SU-DHL-6 (cell line): ENCODE measurements at regions not wholly inside any gene's neighbourhood (a gene's known extent, or its start where the extent isn't known, plus 50 kb on each side); places are given as distances from the start of the nearest gene placed in this dataset.

Experiments
- H2AFZ ChIP-seq: fragments of 200-600 bp; sonication (generic); 2 replicates; pipeline ENCODE4 v1.6.1; 2014; ENCODE audit warnings: low read depth, mild to moderate bottlenecking, moderate library complexity, mixed read lengths, antibody characterized with exemption, low read length; ENCODE audit not compliant: severe bottlenecking
- H3F3A ChIP-seq: fragments of 200-600 bp; shearing (Covaris generic); 2 replicates; pipeline ENCODE4 v1.6.0; 2016; ENCODE audit warnings: antibody characterized with exemption, mild to moderate bottlenecking; ENCODE audit not compliant: insufficient read depth
- H3K27ac ChIP-seq: fragments of 200-600 bp; sonication (generic); 2 replicates; pipeline ENCODE4 v1.5.1; 2016; ENCODE audit warnings: low read depth, mild to moderate bottlenecking, low read length, moderate library complexity, mixed read lengths
- H3K27me3 ChIP-seq: fragments of 200-600 bp; sonication (generic), shearing (Covaris generic); 2 replicates; pipeline ENCODE4 v1.6.0; 2014; ENCODE audit warnings: mild to moderate bottlenecking, low read length
- H3K36me3 ChIP-seq: fragments of 200-600 bp; sonication (generic); 2 replicates; pipeline ENCODE4 v1.6.1; 2014; ENCODE audit warnings: mild to moderate bottlenecking, low read length, mixed read lengths
- H3K4me2 ChIP-seq: fragments of 300-600, 200-600 bp; shearing (Covaris generic), sonication (generic); 2 replicates; pipeline ENCODE4 v1.6.0; 2014; ENCODE audit warnings: low read length, low read depth, mild to moderate bottlenecking; ENCODE audit not compliant: poor library complexity, severe bottlenecking
- H3K4me3 ChIP-seq: fragments of 200-600 bp; sonication (generic); 2 replicates; pipeline ENCODE4 v1.5.1; 2014; ENCODE audit warnings: antibody characterized with exemption, low read length, mild to moderate bottlenecking, mixed read lengths; ENCODE audit not compliant: insufficient read depth, poor library complexity, severe bottlenecking
- H3K79me2 ChIP-seq: fragments of 200-600 bp; sonication (generic); 2 replicates; pipeline ENCODE4 v1.6.1; 2014; ENCODE audit warnings: mild to moderate bottlenecking, low read length, moderate library complexity; ENCODE audit not compliant: insufficient read depth
- H3K9ac ChIP-seq: fragments of 200-600 bp; sonication (generic); 2 replicates; pipeline ENCODE4 v1.7.0; 2014; ENCODE audit warnings: mild to moderate bottlenecking, low read length
- H3K9me2 ChIP-seq: fragments of 200-600 bp; sonication (generic); replicated peaks from 2 replicates; pipeline ENCODE4 v1.6.1; 2014; ENCODE audit warnings: low read length; ENCODE audit not compliant: insufficient read depth
- H3K9me3 ChIP-seq: fragments of 200-600 bp; sonication (generic); 2 replicates; pipeline ENCODE4 v1.6.1; 2014; ENCODE audit warnings: low read length, mixed read lengths; ENCODE audit not compliant: insufficient read depth
- H4K20me1 ChIP-seq: fragments of 200-600 bp; sonication (generic); 2 replicates; pipeline ENCODE4 v1.6.1; 2014; ENCODE audit warnings: low read depth, mild to moderate bottlenecking, antibody characterized with exemption, low read length, moderate library complexity, mixed read lengths
- CTCF ChIP-seq: fragments of 200-600 bp; sonication (generic); IDR thresholded peaks from one replicate; pipeline ENCODE4 v1.5.1; 2017; ENCODE audit warnings: antibody characterized with exemption, mild to moderate bottlenecking, low read length, moderate library complexity; ENCODE audit not compliant: insufficient read depth, poor library complexity, severe bottlenecking
- EZH2phosphoT487 ChIP-seq: fragments of 200-600 bp; sonication (generic), shearing (Covaris generic); conservative IDR thresholded peaks from 2 replicates; pipeline ENCODE4 v1.6.1; 2018; ENCODE audit warnings: mild to moderate bottlenecking, antibody characterized with exemption, low read length, moderate library complexity, mixed read lengths

GRCh38 chr16:55047903-55048497 is 117.3 kb downstream of the IRX5 start:
- H3K9me3 ChIP-seq, result no peaks in the 10 kb centered on the region
- no peaks in the 10 kb centered on the region for H3K9me2 ChIP-seq
- H3F3A ChIP-seq, result no peaks in the 10 kb centered on the region
- no peak overlapping the region for H3K4me3 ChIP-seq
- H3K4me2 ChIP-seq, result no peak overlapping the region
- no peaks in the 10 kb centered on the region for H3K27me3 ChIP-seq
- no peaks in the 10 kb centered on the region for H3K36me3 ChIP-seq
- H3K27ac ChIP-seq, result no peak overlapping the region
- no peaks in the 10 kb centered on the region for H4K20me1 ChIP-seq
- H2AFZ ChIP-seq, result no peak overlapping the region
- no peak overlapping the region for H3K9ac ChIP-seq
- TF ChIP-seq EZH2phosphoT487 (no peak), CTCF (no peak)
- no peaks in the 10 kb centered on the region for H3K79me2 ChIP-seq

- no peaks in the 10 kb centered on the region for H3K79me2 ChIP-seq
- H2AFZ ChIP-seq, result no peak overlapping the region
- H3K4me3 ChIP-seq, result no peak overlapping the region
- TF ChIP-seq CTCF (no peak), EZH2phosphoT487 (no peak)
- H3K4me2 ChIP-seq, result no peak overlapping the region
- H3K27me3 ChIP-seq, result no peaks in the 10 kb centered on the region
- H3K9me3 ChIP-seq, result no peaks in the 10 kb centered on the region
- H3F3A ChIP-seq, result no peaks in the 10 kb centered on the region
- H3K36me3 ChIP-seq, result no peaks in the 10 kb centered on the region
- H3K9me2 ChIP-seq, result no peaks in the 10 kb centered on the region
- H4K20me1 ChIP-seq, result no peaks in the 10 kb centered on the region
- no peak overlapping the region for H3K27ac ChIP-seq
- H3K9ac ChIP-seq, result no peak overlapping the region
Measured at GRCh38 chr16:55048745-55049144, 118.1 kb downstream of the IRX5 start.

GRCh38 chr16:55051571-55052347 is 121.1 kb downstream of the IRX5 start:
- no peak for TF ChIP-seq CTCF
- TF ChIP-seq EZH2phosphoT487, result no peak

More at GRCh38 chr16:55051571-55052347, 121.1 kb downstream of the IRX5 start:
- H3K4me3 ChIP-seq, result no peak overlapping the region
- H3K36me3 ChIP-seq, result no peaks in the 10 kb centered on the region
- H3K9ac ChIP-seq, result no peak overlapping the region
- H3F3A ChIP-seq, result no peaks in the 10 kb centered on the region
- H2AFZ ChIP-seq, result no peak overlapping the region
- no peaks in the 10 kb centered on the region for H4K20me1 ChIP-seq
- H3K4me2 ChIP-seq, result no peak overlapping the region
- H3K27ac ChIP-seq, result no peak overlapping the region
- H3K27me3 ChIP-seq, result no peaks in the 10 kb centered on the region
- no peaks in the 10 kb centered on the region for H3K79me2 ChIP-seq
- no peaks in the 10 kb centered on the region for H3K9me3 ChIP-seq
- no peaks in the 10 kb centered on the region for H3K9me2 ChIP-seq
